ENCODE measurements at regions not wholly inside any gene's neighbourhood (a gene's known extent, or its start where the extent isn't known, plus 50 kb on each side); places are given as distances from the start of the nearest gene placed in this dataset.

- TF ChIP-seq CHD7 (IDR thresholded peaks at IDR 0.05; ENCODE audit: insufficient replicate concordance, low read length) (no peak), HDAC6 (IDR thresholded peaks at IDR 0.05; ENCODE audit: low read depth, low read length) (no peak), ATF3 (IDR thresholded peaks at IDR 0.05; ENCODE audit: insufficient read depth, low read depth, low read length) (no peak), SP1 (IDR thresholded peaks at IDR 0.05; ENCODE audit: low read depth, low read length) (no peak), CTCF (IDR thresholded peaks at IDR 0.05; ENCODE audit: control extremely low read depth in 1 of 3, insufficient read depth in 1 of 3, low read depth in 1 of 3, low read length in 3 of 3) (no peak)
These were observed 156.4 kb downstream of the RDH14 start (continued) for GRCh38 chr2:18403921-18404522.
